GM23338 (cell line): ENCODE measurements at regions not wholly inside any gene's neighbourhood (a gene's known extent, or its start where the extent isn't known, plus 50 kb on each side); places are given as distances from the start of the nearest gene placed in this dataset.

ENCODE experiments used
- ATAC-seq: fragments of 200-7000 bp; cut with Tn5 transposase; 3 replicates; pipeline ENCODE4 v1.9.1; 2020
- DNase-seq: peaks from one replicate; pipeline ENCODE4 v3.0.0-alpha.2; 2015; ENCODE audit warnings: low spot score
- H2AFZ ChIP-seq: fragments of 200-600 bp; sonication (generic); 2 replicates; pipeline ENCODE4 v1.8.0; 2016; ENCODE audit warnings: antibody characterized with exemption, mild to moderate bottlenecking, moderate library complexity
- H3F3A ChIP-seq: fragments of 200-600 bp; sonication (generic); replicated peaks from 2 replicates; pipeline ENCODE4 v1.8.0; 2017; ENCODE audit warnings: antibody characterized with exemption, mixed run types, low read depth
- H3K27ac ChIP-seq: fragments of 200-600 bp; sonication (generic); 2 replicates; pipeline ENCODE4 v1.6.1; 2016; ENCODE audit warnings: low read depth
- H3K27me3 ChIP-seq: fragments of 200-600 bp; sonication (generic); 2 replicates; pipeline ENCODE4 v1.8.0; 2016; ENCODE audit warnings: mild to moderate bottlenecking, mixed run types, moderate library complexity; ENCODE audit not compliant: insufficient read depth
- H3K36me3 ChIP-seq: fragments of 200-600 bp; sonication (generic); 2 replicates; pipeline ENCODE4 v1.8.0; 2016; ENCODE audit warnings: mild to moderate bottlenecking; ENCODE audit not compliant: insufficient read depth
- H3K4me1 ChIP-seq: fragments of 200-600 bp; sonication (generic); 2 replicates; pipeline ENCODE4 v1.8.0; 2016; ENCODE audit warnings: mild to moderate bottlenecking, moderate library complexity; ENCODE audit not compliant: insufficient read depth
- H3K4me2 ChIP-seq: fragments of 200-600 bp; sonication (generic); 2 replicates; pipeline ENCODE4 v1.7.1; 2017; ENCODE audit warnings: mixed run types
- H3K4me3 ChIP-seq: fragments of 200-600 bp; sonication (generic); 2 replicates; pipeline ENCODE4 v1.6.1; 2016; ENCODE audit warnings: mixed run types
- H3K79me2 ChIP-seq: fragments of 200-600 bp; sonication (generic); replicated peaks from 2 replicates; pipeline ENCODE4 v1.8.0; 2017; ENCODE audit warnings: mild to moderate bottlenecking; ENCODE audit not compliant: insufficient read depth
- H3K9me2 ChIP-seq: fragments of 200-600 bp; sonication (generic); 2 replicates; pipeline ENCODE4 v1.8.0; 2017; ENCODE audit not compliant: insufficient read depth
- H4K20me1 ChIP-seq: fragments of 200-600 bp; sonication (generic); replicated peaks from 2 replicates; pipeline ENCODE4 v1.8.0; 2017; ENCODE audit warnings: mild to moderate bottlenecking; ENCODE audit not compliant: insufficient read depth
- H3K27ac Mint-ChIP-seq: 2 replicates; pipeline ENCODE4 v1.8.0; 2020; ENCODE audit warnings: inconsistent platforms, mild to moderate bottlenecking, moderate library complexity, mixed read lengths
- H3K27me3 Mint-ChIP-seq: 3 replicates; pipeline ENCODE4 v1.8.0; 2022; ENCODE audit warnings: low read depth, mild to moderate bottlenecking, moderate library complexity, mixed read lengths, inconsistent platforms; ENCODE audit not compliant: insufficient read depth, poor library complexity
- H3K36me3 Mint-ChIP-seq: 3 replicates; pipeline ENCODE4 v1.8.0; 2021; ENCODE audit warnings: low read depth, mild to moderate bottlenecking, inconsistent platforms, moderate library complexity, mixed read lengths
- H3K4me1 Mint-ChIP-seq: 3 replicates; pipeline ENCODE4 v1.8.0; 2020; ENCODE audit warnings: mild to moderate bottlenecking, inconsistent platforms, mixed read lengths
- H3K4me3 Mint-ChIP-seq: 3 replicates; pipeline ENCODE4 v1.8.0; 2021; ENCODE audit warnings: moderate library complexity, mild to moderate bottlenecking, inconsistent platforms, mixed read lengths
- H3K9me3 Mint-ChIP-seq: 3 replicates; pipeline ENCODE4 v1.8.0; 2020; ENCODE audit warnings: moderate library complexity, mild to moderate bottlenecking, inconsistent platforms, mixed read lengths
- CTCF ChIP-seq, 2 experiments: fragments of 200-600 bp in 1 of 2; sonication (generic) in 1 of 2; conservative IDR thresholded peaks; 2 replicates each; pipeline versions ENCODE4 v1.5.1 to v1.6.1; 2016 to 2017; ENCODE audit warnings: antibody characterized with exemption in 2 of 2, low read depth in 2 of 2, mild to moderate bottlenecking in 2 of 2, moderate library complexity in 1 of 2
- EZH2 ChIP-seq: fragments of 200-600 bp; sonication (generic); IDR thresholded peaks from one replicate; pipeline ENCODE4 v1.8.0; 2017; ENCODE audit warnings: antibody characterized with exemption, mild to moderate bottlenecking, low read depth; ENCODE audit not compliant: unreplicated experiment
- EZH2phosphoT487 ChIP-seq: fragments of 200-600 bp; sonication (generic); IDR thresholded peaks from one replicate; pipeline ENCODE4 v1.8.1; 2018; ENCODE audit warnings: antibody characterized with exemption; ENCODE audit not compliant: unreplicated experiment
- JUNB ChIP-seq: IDR thresholded peaks from one replicate; pipeline ENCODE4 v1.6.1; 2016; ENCODE audit warnings: antibody characterized with exemption; ENCODE audit not compliant: unreplicated experiment
- NANOG ChIP-seq: IDR thresholded peaks from 2 replicates; pipeline ENCODE4 v1.6.1; 2016; ENCODE audit warnings: antibody characterized with exemption, borderline replicate concordance
- STAT1 ChIP-seq: IDR thresholded peaks from one replicate; pipeline ENCODE4 v1.6.1; 2016; ENCODE audit warnings: antibody characterized with exemption; ENCODE audit not compliant: unreplicated experiment
- ZNF114 ChIP-seq: fragments of 250-450 bp; sonication (Bioruptor Pico); IDR thresholded peaks from 2 replicates; pipeline ENCODE4 v1.5.0; 2020; ENCODE audit warnings: mild to moderate bottlenecking, moderate library complexity
- ZNF462 ChIP-seq: fragments of 250-450 bp; sonication (Bioruptor Pico); IDR thresholded peaks from 2 replicates; pipeline ENCODE4 v1.5.0; 2020; ENCODE audit warnings: mild to moderate bottlenecking, moderate library complexity

GRCh38 chrX:109914114-109914849 is 88.6 kb upstream of the TMEM164 start (continued):
- TF ChIP-seq ZNF462 (CRISPR knock-in tag) (no peak), JUNB (no peak), CTCF (conservative IDR thresholded peaks at IDR 0.05; ENCODE audit: low read depth in 2 of 2) (no peak)

DNA sequence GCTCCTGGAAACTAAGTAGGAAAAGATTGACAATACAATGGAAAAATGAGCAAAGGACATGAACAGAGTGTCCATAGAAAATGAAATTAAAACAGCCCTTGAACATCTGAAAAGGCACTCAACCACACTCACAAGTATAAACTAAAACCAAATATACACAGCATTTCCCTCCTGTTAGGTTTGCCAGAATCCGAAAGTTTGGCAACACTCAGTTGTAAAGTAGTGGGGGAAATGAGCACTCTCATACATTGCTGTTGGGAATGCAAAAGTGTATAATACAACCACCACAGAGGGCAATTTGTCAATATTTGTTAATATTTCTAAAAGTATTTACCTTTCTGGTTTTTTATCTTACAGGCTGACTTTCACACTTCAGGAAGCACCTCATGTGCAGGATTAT is 84.2 kb upstream of the TMEM164 start:
- Histone ChIP-seq H3K4me3 (no peak overlapping the region), H3K27me3 (no peaks in the 10 kb centered on the region), H3K4me2 (no peak overlapping the region), H2AFZ (no peak overlapping the region), H3K27ac (no peak overlapping the region), H3K4me1 (no peaks in the 10 kb centered on the region), H3K79me2 (no peaks in the 10 kb centered on the region), H3F3A (no peaks in the 10 kb centered on the region), H3K36me3 (no peaks in the 10 kb centered on the region), H3K9me2 (no peaks in the 10 kb centered on the region), H4K20me1 (no peaks in the 10 kb centered on the region)
- ATAC-seq (no peak), DNase-seq (no peak)
- Mint-ChIP-seq H3K27me3 (no peaks in the 10 kb centered on the region), H3K4me1 (no peaks in the 10 kb centered on the region), H3K27ac (no peak overlapping the region), H3K36me3 (no peaks in the 10 kb centered on the region), H3K4me3 (no peak overlapping the region), H3K9me3 (no peaks in the 10 kb centered on the region; the same call in 2 of the 3 replicates)
- no peak for TF ChIP-seq EZH2phosphoT487
- no peak for TF ChIP-seq JUNB
- no peak for TF ChIP-seq STAT1
- TF ChIP-seq ZNF114 (CRISPR knock-in tag), result no peak
- TF ChIP-seq EZH2, result no peak
- no peak for TF ChIP-seq NANOG
